ENCODE measurements at regions not wholly inside any gene's neighbourhood (a gene's known extent, or its start where the extent isn't known, plus 50 kb on each side); places are given as distances from the start of the nearest gene placed in this dataset.
"Not testable (repeated sequence)": the region's sequence is repeated elsewhere in the genome, so short reads cannot be mapped to it uniquely, and the experiment has no call there.

DNA sequence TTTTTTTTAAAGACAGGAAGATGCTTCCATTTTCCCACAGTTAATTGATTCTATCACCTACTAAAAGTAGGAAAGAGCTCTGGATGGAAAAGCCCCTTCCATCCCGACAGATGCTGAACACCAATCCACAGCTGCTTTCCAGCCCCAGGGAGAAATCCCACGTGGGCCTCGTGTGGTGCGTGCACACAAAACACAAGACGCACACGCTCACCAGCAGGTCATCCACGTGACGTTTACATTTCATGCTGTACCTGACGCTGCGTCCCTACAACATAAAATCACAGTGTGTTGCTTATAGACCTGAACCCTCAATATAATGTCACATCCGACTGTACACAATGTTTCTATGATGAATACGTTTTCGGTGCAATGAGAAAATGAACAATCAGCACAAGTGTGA, 50.2 kb upstream of the DACT2 start:
- no peak for DNase-seq (ENCODE audit: low spot score)
- in situ Hi-C loops (cut with HindIII; ENCODE audit: low sequenced_read_pairs): no loop called here

DNA sequence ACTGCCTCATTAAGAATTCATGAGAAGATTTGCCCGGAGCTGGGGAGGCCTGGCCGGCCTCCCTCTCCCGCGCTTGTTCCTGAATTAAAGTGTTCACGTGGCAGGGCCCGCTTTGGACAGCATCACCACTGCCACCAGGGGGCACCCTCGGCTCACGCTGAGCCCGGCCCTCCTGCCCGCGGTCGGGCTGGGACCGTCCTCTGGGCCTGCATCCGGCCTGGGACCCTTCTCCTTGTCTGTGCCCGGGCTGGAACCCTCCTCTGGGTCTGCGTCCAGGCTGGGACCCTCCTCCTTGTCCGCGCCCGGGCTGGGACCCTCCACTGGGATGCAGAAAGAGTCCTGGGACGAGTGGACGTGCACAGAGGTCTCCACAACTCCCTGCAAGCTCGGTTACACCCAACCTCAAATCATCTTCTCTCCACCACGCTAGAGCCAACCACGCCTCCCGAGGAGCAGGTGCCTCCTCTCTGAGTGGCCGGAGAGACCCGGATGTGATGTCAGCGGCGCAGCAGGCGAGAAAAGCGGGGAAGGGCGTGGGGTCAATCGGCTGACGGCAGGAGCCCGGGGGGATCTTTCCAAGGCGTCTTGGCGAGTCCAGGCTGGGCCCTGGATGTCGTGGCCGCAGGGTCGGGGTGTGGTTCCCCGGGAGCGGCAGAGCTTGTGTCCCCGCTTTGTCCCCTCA, 50.9 kb upstream of the DACT2 start:
- peak; percentile 3 for DNase-seq (ENCODE audit: low spot score)
- in situ Hi-C loops (cut with HindIII; ENCODE audit: low sequenced_read_pairs): no loop called here

DNA sequence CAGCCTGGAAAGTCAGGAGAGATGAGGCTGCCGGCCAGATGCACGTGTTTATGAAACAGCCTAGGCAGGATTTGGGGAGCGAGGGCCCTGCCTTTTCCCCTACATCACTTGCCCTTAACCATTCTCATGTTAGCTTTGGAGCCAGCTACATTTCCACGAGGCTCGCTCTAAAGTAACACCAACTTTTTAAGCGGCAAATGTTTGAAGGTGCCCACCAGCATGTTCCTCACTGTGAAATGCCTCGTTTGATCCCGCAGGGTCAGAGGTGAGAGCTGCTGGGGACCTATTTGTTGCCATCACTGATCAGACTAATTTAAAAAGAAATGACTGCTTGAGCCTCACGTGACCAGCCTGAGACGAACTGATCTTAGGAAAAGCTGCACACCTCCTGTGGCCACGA, 51.6 kb upstream of the DACT2 start:
- in situ Hi-C loops (cut with HindIII; ENCODE audit: low sequenced_read_pairs): no loop called here
- DNase-seq (ENCODE audit: low spot score): no peak

DNA sequence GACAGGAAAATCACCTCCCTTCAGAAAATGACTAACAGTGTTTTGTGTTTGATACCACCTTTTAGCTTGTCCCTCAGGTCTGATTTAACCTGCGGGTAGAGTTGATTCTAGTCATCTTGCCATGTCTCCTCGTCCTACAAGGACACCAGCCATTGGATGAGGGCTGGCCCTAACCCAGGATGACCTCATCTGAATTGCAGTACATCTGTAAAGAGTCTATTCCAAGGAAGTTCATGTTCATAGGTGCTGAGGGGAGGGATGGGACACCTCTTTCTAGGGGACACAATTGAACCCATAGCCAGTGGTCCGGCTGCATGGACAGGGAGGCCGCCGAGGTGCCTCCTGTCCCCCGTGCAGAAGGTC, 52.0 kb upstream of the DACT2 start:
- in situ Hi-C loops (cut with HindIII; ENCODE audit: low sequenced_read_pairs): no loop called here
- DNase-seq (ENCODE audit: low spot score): no peak

DNA sequence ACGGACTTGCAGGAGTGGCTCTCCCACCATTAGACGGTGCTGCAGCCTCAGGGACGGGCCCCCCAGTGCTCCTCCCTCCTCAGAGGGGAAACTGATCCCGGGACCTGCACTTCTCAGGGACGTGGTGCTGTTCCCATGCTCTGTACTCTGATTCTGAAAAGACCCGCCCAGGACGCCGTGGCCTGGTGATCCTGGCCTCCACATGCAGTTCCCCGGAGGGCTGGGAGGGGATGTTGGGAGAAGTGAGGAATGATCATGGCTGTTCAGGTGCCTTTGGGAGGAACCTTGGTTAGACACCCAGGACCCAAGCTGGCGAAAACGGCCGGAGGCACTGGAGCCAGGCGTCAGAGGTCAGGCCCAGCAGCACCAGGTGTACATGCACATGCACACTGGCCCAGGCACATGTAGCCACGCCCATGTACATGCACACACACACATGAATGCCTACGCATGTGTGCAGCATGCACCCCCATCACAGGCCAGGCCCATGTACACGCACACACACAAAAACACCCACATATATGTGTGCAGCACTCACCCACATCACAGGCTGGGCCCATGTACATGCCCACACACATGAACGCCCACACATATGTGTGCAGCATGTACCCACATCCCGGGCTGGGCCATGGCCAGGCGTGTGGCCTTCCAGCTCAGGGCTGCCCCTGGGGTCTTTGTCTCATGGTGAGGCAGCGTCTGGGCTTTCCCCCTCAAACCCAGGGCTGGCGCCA, 52.6 kb upstream of the DACT2 start:
- no peak for DNase-seq (ENCODE audit: low spot score)
- in situ Hi-C loops (cut with HindIII; ENCODE audit: low sequenced_read_pairs): no loop called here

DNA sequence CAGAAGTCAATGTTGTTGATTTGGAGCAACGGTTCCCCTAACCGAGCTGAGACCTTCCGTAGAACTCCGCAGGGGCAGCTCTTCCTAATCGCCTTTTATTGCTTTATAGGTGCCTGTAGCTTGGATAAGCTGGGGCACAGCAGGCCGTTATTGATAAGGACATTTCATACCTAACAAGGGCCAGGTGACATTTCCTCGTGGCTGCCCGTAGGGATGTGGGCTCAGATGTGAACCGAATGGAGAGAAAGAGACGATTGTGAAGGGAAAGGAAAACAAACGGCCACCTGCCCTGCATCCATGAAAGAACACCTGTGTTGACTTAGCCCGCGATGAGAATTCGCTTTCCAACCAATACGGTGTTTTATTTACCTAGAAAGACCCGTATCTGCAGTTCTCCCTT, 53.3 kb upstream of the DACT2 start:
- no peak for DNase-seq (ENCODE audit: low spot score)
- in situ Hi-C loops (cut with HindIII; ENCODE audit: low sequenced_read_pairs): no loop called here

DNA sequence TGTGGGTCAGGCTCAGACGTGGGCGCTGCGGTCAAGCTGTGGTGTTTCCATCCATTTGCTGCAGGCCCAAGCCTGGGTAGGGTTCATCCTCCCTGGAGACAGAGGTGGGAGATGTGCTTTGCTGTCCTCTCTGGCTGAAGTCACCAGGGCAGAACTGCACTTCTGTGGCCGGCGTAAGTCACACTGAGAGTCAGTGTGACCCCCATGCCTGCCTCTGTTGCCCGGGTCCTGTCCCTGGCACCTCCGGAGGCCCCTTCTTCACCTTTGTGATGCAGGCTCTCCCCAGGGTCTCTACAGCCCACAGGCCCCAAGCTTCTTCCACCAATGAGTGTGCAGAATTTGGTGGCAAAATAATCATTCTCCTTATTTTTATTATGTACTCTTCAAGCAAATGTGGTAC, 53.8 kb upstream of the DACT2 start:
- DNase-seq (ENCODE audit: low spot score): no peak
- in situ Hi-C loops (cut with HindIII; ENCODE audit: low sequenced_read_pairs): no loop called here

DNA sequence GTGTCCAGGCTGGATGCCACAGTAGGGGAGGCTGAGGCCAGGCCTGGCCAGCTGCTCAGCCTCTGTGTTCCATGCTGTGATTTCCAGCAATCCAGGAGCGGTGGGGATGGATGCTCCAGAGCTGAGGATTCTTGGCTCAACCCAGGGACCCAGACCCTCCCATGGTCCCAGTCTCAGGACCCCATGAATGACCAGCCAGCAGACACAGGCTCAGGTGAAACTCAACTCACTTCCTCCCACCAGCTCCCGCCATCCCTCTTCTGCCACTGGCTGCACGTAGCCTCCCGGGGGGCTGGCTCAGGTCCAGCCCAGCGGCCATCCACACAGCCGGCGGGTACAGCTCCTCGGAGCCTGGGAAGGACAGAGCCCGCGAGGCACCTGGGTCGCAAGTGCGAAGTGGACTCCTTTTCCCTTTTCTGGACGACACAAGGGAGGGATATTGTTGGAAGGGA, 54.5 kb upstream of the DACT2 start:
- no peak for DNase-seq (ENCODE audit: low spot score)
- in situ Hi-C loops (cut with HindIII; ENCODE audit: low sequenced_read_pairs): no loop called here

DNA sequence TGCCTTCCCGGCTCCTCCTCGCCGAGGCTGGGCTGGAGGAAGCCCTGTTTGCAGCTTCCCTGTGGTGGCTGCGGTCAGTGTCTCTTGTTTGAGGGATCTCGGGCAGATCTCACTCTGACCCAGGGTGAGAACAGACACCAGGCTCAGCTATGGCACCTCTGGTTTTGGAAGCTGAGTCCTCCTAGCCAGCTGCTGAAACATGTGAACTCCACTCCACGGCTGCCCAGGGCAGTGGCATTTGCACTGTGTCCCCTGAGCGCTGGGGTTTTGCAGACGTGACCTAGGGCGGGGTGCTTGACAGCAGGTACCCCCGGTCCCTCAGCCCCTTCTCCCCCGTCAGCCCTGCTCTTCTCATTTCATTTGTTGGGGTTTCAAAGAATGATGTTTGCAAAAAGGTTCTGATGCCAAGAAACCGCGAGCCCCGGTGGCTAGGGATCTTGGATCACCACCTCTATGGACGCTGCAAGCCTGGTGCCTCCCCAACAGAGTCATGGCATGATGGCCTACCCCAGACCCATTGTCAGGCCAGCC, 55.0 kb upstream of the DACT2 start:
- in situ Hi-C loops (cut with HindIII; ENCODE audit: low sequenced_read_pairs): no loop called here
- no peak for DNase-seq (ENCODE audit: low spot score)

DNA sequence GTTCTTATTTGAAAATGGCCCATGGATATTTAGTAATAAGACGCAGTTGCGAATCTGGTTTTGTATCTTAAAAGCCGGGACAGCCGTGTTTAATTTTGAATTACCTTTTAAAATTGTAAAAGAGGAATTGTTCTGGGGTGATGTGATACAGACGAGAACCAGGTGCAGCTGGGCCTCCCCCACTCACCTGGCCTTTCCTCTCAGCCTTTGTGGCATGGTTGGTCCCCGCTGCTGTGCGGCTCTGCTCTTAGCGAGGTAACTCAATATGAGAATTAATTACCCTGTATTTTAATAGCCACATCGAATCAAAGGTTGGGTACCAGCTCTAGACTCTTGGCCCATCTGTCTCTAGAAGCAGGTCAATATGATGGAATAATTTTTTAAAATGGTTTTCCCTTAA, 56.5 kb upstream of the DACT2 start:
- DNase-seq (ENCODE audit: low spot score): no peak
- in situ Hi-C loops (cut with HindIII; ENCODE audit: low sequenced_read_pairs): no loop called here

DNA sequence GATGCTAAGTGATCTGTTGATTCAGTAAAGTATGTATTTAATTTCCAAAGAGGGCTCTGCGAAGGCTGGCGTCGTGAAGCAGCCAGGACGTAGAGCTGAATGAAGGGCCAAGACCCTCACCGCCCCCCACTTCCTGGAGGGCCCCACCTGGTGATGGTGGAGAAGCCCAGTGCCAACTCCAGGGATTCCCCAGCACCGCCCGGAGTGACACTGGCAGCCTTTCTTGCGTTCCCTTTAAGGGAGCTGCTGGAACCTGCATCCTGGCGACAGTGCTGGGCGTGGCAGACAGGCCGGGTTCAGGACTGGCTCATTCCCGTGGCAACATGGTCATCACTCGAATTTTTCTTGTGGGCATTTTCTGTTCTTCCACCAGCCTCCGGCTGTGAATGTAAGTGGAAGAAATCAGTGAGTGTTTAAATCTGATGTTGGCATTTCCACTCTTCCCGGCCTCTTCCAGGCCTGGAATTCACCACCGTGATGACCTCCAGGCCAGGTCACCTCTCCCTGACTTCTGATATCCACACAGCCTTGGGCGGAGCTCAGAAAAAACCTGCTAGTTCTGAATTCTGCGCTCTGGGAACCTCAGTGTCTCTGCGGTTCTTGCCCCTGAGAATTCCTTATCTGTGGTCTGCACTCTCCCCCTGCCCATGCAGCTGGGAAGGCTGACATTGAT, 57.4 kb upstream of the DACT2 start:
- DNase-seq (ENCODE audit: low spot score): no peak
- in situ Hi-C loops (cut with HindIII; ENCODE audit: low sequenced_read_pairs): no loop called here

DNA sequence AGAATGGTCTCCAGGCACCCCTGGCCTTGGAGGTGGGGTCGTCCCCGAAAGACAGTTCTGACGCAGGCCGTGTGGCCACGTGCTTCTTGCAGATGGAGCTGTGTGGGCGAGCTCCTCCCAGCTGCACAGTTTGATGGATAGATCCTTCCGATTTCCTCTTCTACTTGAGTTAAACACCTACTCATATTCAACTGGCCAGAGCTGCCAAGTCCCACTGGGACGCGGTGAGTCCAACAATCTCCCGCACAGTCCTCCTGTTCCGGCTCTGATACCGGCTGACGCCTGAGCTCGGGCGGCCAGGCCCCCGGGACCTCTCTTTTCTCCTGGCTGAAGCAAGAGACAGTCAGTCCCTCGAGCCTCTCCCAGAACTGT, 57.9 kb upstream of the DACT2 start:
- in situ Hi-C loops (cut with HindIII; ENCODE audit: low sequenced_read_pairs): no loop called here
- DNase-seq (ENCODE audit: low spot score): no peak

DNA sequence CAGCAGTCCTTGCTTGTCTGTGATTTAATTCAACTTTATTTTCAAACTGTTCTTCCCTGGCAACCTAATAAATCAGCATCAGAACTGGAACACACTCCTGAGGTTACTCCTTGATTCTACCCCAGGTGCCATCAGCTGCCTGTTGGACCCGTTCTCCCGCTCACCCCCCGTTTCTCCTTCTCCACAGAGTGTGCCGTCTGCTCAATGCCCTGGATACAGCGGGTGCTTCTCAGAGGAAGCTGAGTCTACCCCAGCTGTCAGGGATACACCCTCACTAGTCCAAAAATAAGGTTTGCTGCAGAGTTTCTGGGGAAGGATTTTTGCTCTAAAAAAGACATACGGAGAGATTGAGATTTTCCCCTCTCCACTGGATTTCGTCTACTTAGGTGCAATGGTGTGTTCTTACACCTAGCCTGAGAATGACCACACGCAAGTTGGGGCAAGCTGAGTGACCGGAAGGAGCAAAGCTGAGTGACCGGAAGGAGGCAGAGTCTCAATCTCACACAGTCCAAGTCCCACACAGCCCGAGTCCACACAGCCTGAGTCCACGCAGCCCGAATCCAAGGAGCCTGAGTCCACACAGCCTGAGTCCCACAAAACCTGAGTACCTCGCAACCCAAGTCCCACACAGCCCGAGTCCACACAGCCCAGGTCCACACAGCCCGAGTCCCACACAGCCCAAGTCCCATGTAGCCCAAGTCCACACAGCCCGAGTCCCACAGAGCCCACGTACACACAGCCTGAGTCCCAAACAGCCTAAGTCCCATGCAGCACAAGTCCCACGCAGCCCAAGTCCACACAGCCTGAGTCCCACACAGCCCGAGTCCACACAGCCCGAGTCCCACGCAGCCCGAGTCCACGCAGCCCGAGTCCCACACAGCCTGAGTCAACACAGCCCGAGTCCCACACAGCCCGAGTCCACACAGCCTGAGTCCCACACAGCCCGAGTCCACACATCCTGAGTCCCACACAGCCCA, 58.6 kb upstream of the DACT2 start:
- in situ Hi-C loops (cut with HindIII; ENCODE audit: low sequenced_read_pairs): no loop called here
- DNase-seq (ENCODE audit: low spot score): no peak

DNA sequence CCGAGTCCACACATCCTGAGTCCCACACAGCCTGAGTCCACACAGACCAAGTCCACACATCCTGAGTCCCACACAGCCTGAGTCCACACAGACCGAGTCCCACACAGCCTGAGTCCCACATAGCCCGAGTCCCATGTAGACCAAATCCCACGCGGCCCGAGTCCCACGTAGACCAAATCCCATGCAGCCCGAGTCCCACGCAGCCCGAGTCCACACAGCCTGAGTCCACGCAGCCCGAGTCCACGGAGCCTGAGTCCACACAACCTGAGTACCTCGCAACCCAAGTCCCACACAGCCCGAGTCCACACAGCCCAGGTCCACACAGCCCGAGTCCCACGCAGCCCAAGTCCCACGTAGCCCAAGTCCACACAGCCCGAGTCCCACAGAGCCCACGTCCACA, 60.0 kb upstream of the DACT2 start:
- in situ Hi-C loops (cut with HindIII; ENCODE audit: low sequenced_read_pairs); DNase-seq (ENCODE audit: low spot score): not testable (repeated sequence)

DNA sequence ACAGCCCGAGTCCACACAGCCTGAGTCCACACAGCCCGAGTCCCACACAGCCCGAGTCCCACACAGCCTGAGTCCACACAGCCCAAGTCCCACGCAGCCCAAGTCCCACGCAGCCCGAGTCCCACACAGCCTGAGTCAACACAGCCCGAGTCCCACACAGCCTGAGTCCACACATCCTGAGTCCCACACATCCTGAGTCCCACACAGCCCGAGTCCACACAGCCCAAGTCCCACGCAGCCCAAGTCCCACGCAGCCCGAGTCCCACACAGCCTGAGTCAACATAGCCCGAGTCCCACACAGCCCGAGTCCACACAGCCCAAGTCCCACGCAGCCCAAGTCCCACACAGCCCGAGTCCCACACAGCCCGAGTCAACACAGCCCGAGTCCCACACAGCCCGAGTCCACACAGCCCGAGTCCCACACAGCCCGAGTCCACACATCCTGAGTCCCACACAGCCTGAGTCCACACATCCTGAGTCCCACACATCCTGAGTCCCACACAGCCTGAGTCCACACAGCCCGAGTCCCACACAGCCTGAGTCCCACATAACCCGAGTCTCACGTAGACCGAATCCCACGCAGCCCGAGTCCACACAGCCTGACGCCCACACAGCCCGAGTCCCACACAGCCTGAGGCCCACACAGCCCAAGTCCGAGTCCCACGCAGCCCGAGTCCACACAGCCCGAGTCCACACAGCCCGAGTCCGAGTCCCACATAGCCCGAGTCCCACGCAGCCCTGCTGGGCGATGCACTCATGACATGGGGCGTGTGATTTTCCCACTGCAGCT, 60.6 kb upstream of the SMOC2 start:
- in situ Hi-C loops (cut with HindIII; ENCODE audit: low sequenced_read_pairs): not testable (repeated sequence)

DNA sequence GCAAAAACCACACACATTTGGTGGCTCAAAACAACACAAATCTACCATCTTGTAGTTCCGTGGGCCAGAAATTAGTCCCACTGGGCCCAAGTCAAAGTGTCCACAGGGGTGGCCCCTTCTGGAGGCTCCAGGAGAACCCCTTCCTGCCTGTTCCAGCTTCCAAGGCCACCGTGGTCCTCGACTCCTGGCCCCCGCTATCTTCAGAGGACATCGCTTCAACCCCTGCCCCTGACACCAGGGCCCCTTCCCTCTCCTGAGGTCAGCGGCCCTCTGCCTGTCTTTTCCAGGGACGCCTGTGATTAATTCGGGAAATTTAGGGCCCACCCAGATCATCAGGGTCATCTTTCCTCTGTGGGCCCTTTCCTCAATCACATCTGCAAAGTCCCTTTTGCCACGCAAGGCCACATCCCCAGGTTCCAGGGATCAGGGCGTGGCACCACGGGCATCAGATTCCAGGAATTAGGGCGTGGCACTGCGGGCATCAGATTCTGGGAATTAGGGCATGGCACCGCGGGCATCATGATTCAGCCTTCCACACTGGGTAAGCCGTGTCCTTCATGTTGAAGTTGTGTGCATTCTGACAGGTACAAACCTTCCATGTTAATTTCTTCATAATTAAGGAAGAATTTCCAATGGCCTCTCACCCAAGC, 59.9 kb upstream of the SMOC2 start:
- no peak for DNase-seq (ENCODE audit: low spot score)
- in situ Hi-C loops (cut with HindIII; ENCODE audit: low sequenced_read_pairs): no loop called here

More for the DNA sequence above, 60.6 kb upstream of the SMOC2 start:
- DNase-seq (ENCODE audit: low spot score): not testable (repeated sequence)

DNA sequence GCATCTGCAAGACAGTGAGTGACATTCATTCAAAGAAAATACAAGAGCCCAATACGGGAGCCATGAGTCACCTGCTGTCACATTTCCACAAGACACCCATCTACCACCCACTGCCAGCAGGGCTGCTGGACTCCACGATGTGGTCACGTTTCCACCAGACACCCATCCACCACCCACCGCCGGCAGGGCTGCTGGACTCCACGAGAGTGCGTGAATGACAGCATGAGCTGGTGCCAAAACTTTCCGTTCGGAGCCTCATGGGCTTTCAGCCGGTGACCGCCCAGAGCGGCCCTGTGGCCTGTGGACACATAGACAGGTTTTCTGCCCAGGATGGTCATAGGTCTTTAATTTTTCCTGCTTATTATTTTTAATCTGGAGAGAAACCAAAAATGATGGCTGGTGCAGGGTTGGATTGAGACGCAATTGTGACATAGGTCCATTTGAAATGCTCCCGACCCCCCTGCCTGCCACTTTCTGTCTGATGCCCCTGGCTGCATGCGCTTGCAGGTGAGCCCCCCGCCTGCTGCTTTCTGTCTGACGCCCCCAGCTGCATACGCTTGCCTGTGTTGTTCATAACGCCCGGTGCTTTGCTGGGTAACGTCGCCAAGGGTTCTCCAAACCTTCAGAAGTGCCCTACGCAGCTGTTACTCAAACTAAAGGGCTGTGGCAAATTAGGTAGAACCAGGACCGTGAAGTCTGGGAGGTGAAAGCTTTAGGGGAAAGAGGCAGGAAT, 59.1 kb upstream of the SMOC2 start:
- DNase-seq (ENCODE audit: low spot score): no peak
- in situ Hi-C loops (cut with HindIII; ENCODE audit: low sequenced_read_pairs): no loop called here

All from G401 (cell line).